Trophoblast cell (in vitro differentiated cells and primary cell): ENCODE measurements at regions not wholly inside any gene's neighbourhood (a gene's known extent, or its start where the extent isn't known, plus 50 kb on each side); places are given as distances from the start of the nearest gene placed in this dataset.

Source experiments
- DNase-seq, 2 donors: peaks; one replicate each; pipeline ENCODE4 v3.0.0-alpha.2; 2016
- H2AFZ ChIP-seq: 2 replicates; pipeline ENCODE4 v1.6.1; 2013; ENCODE audit warnings: low read length, moderate library complexity, mild to moderate bottlenecking; ENCODE audit not compliant: insufficient read depth, poor library complexity
- H2AK5ac ChIP-seq: 2 replicates; pipeline ENCODE4 v1.6.1; 2013; ENCODE audit warnings: mild to moderate bottlenecking, low read length
- H2BK120ac ChIP-seq: 2 replicates; pipeline ENCODE4 v1.6.1; 2013; ENCODE audit warnings: low read length, mild to moderate bottlenecking, moderate library complexity; ENCODE audit not compliant: insufficient read depth, poor library complexity
- H2BK12ac ChIP-seq: 2 replicates; pipeline ENCODE4 v1.6.1; 2013; ENCODE audit warnings: mild to moderate bottlenecking, low read length, moderate library complexity
- H2BK5ac ChIP-seq: 2 replicates; pipeline ENCODE4 v1.6.1; 2013; ENCODE audit warnings: low read length, low read depth, moderate library complexity, mild to moderate bottlenecking; ENCODE audit not compliant: poor library complexity
- H3K14ac ChIP-seq: 2 replicates; pipeline ENCODE4 v1.6.1; 2013; ENCODE audit warnings: mild to moderate bottlenecking, low read length
- H3K18ac ChIP-seq: 2 replicates; pipeline ENCODE4 v1.6.1; 2013; ENCODE audit warnings: mild to moderate bottlenecking, low read length
- H3K23ac ChIP-seq: 2 replicates; pipeline ENCODE4 v1.6.1; 2013; ENCODE audit warnings: low read length
- H3K27ac ChIP-seq: 2 replicates; pipeline ENCODE4 v1.5.1; 2013; ENCODE audit warnings: low read depth, mild to moderate bottlenecking, inconsistent platforms, low read length, moderate library complexity
- H3K27me3 ChIP-seq: 2 replicates; pipeline ENCODE4 v1.6.1; 2013; ENCODE audit warnings: inconsistent platforms, mild to moderate bottlenecking, low read length, moderate library complexity; ENCODE audit not compliant: insufficient read depth
- H3K36me3 ChIP-seq, 2 experiments: 1 replicate in 1 of 2; 2 replicates in 1 of 2; pipeline ENCODE4 v1.6.1; 2013; ENCODE audit warnings: low read length in 2 of 2, mild to moderate bottlenecking in 2 of 2, moderate library complexity in 1 of 2; ENCODE audit not compliant: insufficient read depth in 2 of 2, control insufficient read depth in 1 of 2
- H3K4ac ChIP-seq: 2 replicates; pipeline ENCODE4 v1.6.1; 2013; ENCODE audit warnings: low read depth, mild to moderate bottlenecking, low read length, moderate library complexity
- H3K4me1 ChIP-seq, 2 experiments: 1 replicate in 1 of 2; 2 replicates in 1 of 2; pipeline ENCODE4 v1.6.1; 2013; ENCODE audit warnings: low read length in 2 of 2, mild to moderate bottlenecking in 2 of 2, moderate library complexity in 1 of 2; ENCODE audit not compliant: insufficient read depth in 2 of 2, control insufficient read depth in 1 of 2
- H3K4me2 ChIP-seq: 2 replicates; pipeline ENCODE4 v1.6.1; 2013; ENCODE audit warnings: inconsistent platforms, mild to moderate bottlenecking, low read length, moderate library complexity
- H3K4me3 ChIP-seq: 2 replicates; pipeline ENCODE4 v1.5.1; 2013; ENCODE audit warnings: mild to moderate bottlenecking, low read depth, low read length, inconsistent platforms
- H3K79me1 ChIP-seq: one replicate; pipeline ENCODE4 v1.6.1; 2013; ENCODE audit warnings: low read length
- H3K79me2 ChIP-seq: 2 replicates; pipeline ENCODE4 v1.6.1; 2013; ENCODE audit warnings: low read length, mild to moderate bottlenecking; ENCODE audit not compliant: control insufficient read depth, insufficient read depth, poor library complexity
- H3K9ac ChIP-seq: 2 replicates; pipeline ENCODE4 v1.6.1; 2013; ENCODE audit warnings: mild to moderate bottlenecking, low read length
- H3K9me3 ChIP-seq: 2 replicates; pipeline ENCODE4 v1.6.1; 2013; ENCODE audit warnings: low read depth, mild to moderate bottlenecking, control low read depth, inconsistent platforms, low read length; ENCODE audit not compliant: insufficient read depth
- H4K12ac ChIP-seq: 2 replicates; pipeline ENCODE4 v1.6.1; 2013; ENCODE audit warnings: low read depth, mild to moderate bottlenecking, low read length, moderate library complexity
- H4K8ac ChIP-seq: 2 replicates; pipeline ENCODE4 v1.6.1; 2013; ENCODE audit warnings: low read depth, mild to moderate bottlenecking, low read length, moderate library complexity
- H4K91ac ChIP-seq: one replicate; pipeline ENCODE4 v1.6.1; 2013; ENCODE audit warnings: low read depth, mild to moderate bottlenecking, low read length, moderate library complexity
- WGBS: extraction: QIAGEN DNeasy Blood & Tissue Kit; methylation state at CpG from one replicate; pipeline ENCODE4 v1.1.7; 2013; ENCODE audit warnings: missing lambda C conversion rate; ENCODE audit not compliant: insufficient read length, insufficient coverage; ENCODE audit errors: extremely low coverage; 5-methylcytosine and 5-hydroxymethylcytosine counted together

- H3K4me1 ChIP-seq = no peaks in the 10 kb centered on the region
- no peak overlapping the region for H3K27ac ChIP-seq
- H3K9me3 ChIP-seq = no peaks in the 10 kb centered on the region
- no peak overlapping the region for H3K4me3 ChIP-seq
- no peaks in the 10 kb centered on the region for H3K27me3 ChIP-seq
- no peak overlapping the region for H2BK5ac ChIP-seq
- no peak overlapping the region for H2AFZ ChIP-seq
- no peaks in the 10 kb centered on the region for H3K36me3 ChIP-seq
- H3K4me2 ChIP-seq = no peak overlapping the region
- H3K23ac ChIP-seq = no peak overlapping the region
- no peak overlapping the region for H4K12ac ChIP-seq
- H3K9ac ChIP-seq = no peak overlapping the region
- H3K4ac ChIP-seq = no peak overlapping the region
- no peak overlapping the region for H2BK120ac ChIP-seq
- no peaks in the 10 kb centered on the region for H3K79me2 ChIP-seq
- H3K14ac ChIP-seq = no peak overlapping the region
- no peak overlapping the region for H3K18ac ChIP-seq
- DNase-seq = no peak
- no peaks in the 10 kb centered on the region for H3K79me1 ChIP-seq
- H2AK5ac ChIP-seq = no peak overlapping the region
- no peak overlapping the region for H2BK12ac ChIP-seq
- no CpG with 5 or more reads among the region's 3 CpGs for WGBS
- no peak overlapping the region for H4K8ac ChIP-seq
- H4K91ac ChIP-seq = no peak overlapping the region
Observed at GRCh38 chr3:43932921-43933320, 242.2 kb downstream of the ABHD5 start.

GRCh38 chr3:43948013-43948412, 257.3 kb downstream of the ABHD5 start:
- H3K23ac ChIP-seq = no peak overlapping the region
- peaks cover 5% of the 10 kb centered on the region for H3K9me3 ChIP-seq
- no peaks in the 10 kb centered on the region for H3K79me1 ChIP-seq
- no peak overlapping the region for H2AK5ac ChIP-seq
- no peak overlapping the region for H4K91ac ChIP-seq
- H2BK5ac ChIP-seq = no peak overlapping the region
- H2BK120ac ChIP-seq = no peak overlapping the region
- no peak overlapping the region for H2BK12ac ChIP-seq
- H3K9ac ChIP-seq = no peak overlapping the region
- no peak overlapping the region for H3K27ac ChIP-seq
- H2AFZ ChIP-seq = no peak overlapping the region
- no peaks in the 10 kb centered on the region for H3K36me3 ChIP-seq
- H3K4ac ChIP-seq = no peak overlapping the region
- no peak overlapping the region for H3K18ac ChIP-seq
- DNase-seq = no peak
- H3K27me3 ChIP-seq = no peaks in the 10 kb centered on the region
- no peak overlapping the region for H3K4me3 ChIP-seq
- H3K4me2 ChIP-seq = no peak overlapping the region
- H3K79me2 ChIP-seq = no peaks in the 10 kb centered on the region
- no peaks in the 10 kb centered on the region for H3K4me1 ChIP-seq
- no peak overlapping the region for H4K12ac ChIP-seq
- H3K14ac ChIP-seq = no peak overlapping the region
- H4K8ac ChIP-seq = no peak overlapping the region
- WGBS = no CpG with 5 or more reads among the region's 5 CpGs

GRCh38 chr3:43949594-43949993, 258.9 kb downstream of the ABHD5 start:
- H3K27ac ChIP-seq = no peak overlapping the region
- no peak overlapping the region for H4K12ac ChIP-seq
- WGBS = no CpG with 5 or more reads among the region's 6 CpGs
- no peak overlapping the region for H3K18ac ChIP-seq
- H3K4me3 ChIP-seq = no peak overlapping the region
- H2AK5ac ChIP-seq = no peak overlapping the region
- no peaks in the 10 kb centered on the region for H3K79me2 ChIP-seq
- no peaks in the 10 kb centered on the region for H3K27me3 ChIP-seq
- H3K79me1 ChIP-seq = no peaks in the 10 kb centered on the region
- H2BK120ac ChIP-seq = no peak overlapping the region
- no peak overlapping the region for H2AFZ ChIP-seq
- no peak overlapping the region for H2BK5ac ChIP-seq
- H3K9ac ChIP-seq = no peak overlapping the region
- H4K8ac ChIP-seq = no peak overlapping the region
- H3K4ac ChIP-seq = no peak overlapping the region
- H4K91ac ChIP-seq = no peak overlapping the region
- H3K9me3 ChIP-seq = peaks cover 5% of the 10 kb centered on the region
- no peak overlapping the region for H3K4me2 ChIP-seq
- H3K4me1 ChIP-seq = peaks cover 0 to 3% of the 10 kb centered on the region in 2 experiments
- no peak overlapping the region for H3K23ac ChIP-seq
- H3K14ac ChIP-seq = no peak overlapping the region
- H2BK12ac ChIP-seq = no peak overlapping the region
- no peak for DNase-seq
- no peaks in the 10 kb centered on the region for H3K36me3 ChIP-seq

GRCh38 chr3:43950775-43951174, 260.0 kb downstream of the ABHD5 start:
- H3K9me3 ChIP-seq = peaks cover 2% of the 10 kb centered on the region
- WGBS = no CpG with 5 or more reads among the region's 4 CpGs

More at GRCh38 chr3:43950775-43951174, 260.0 kb downstream of the ABHD5 start:
- Histone ChIP-seq H4K8ac (no peak overlapping the region), H4K91ac (no peak overlapping the region), H2BK5ac (no peak overlapping the region), H3K23ac (no peak overlapping the region), H3K14ac (no peak overlapping the region), H3K18ac (no peak overlapping the region), H3K4me1 (peaks cover 0 to 3% of the 10 kb centered on the region in 2 experiments), H4K12ac (no peak overlapping the region), H3K4me2 (no peak overlapping the region), H3K27ac (no peak overlapping the region), H2AFZ (no peak overlapping the region), H3K4ac (no peak overlapping the region), H2BK120ac (no peak overlapping the region), H2BK12ac (no peak overlapping the region), H3K79me2 (no peaks in the 10 kb centered on the region), H3K27me3 (no peaks in the 10 kb centered on the region), H3K79me1 (no peaks in the 10 kb centered on the region), H3K4me3 (no peak overlapping the region), H2AK5ac (no peak overlapping the region), H3K9ac (no peak overlapping the region), H3K36me3 (no peaks in the 10 kb centered on the region)
- no peak for DNase-seq
